ENCODE measurements at regions not wholly inside any gene's neighbourhood (a gene's known extent, or its start where the extent isn't known, plus 50 kb on each side); places are given as distances from the start of the nearest gene placed in this dataset.

GRCh38 chr3:153666991-153667740 lies 454.0 kb upstream of the ARHGEF26 start:
- TF ChIP-seq POLR2A (IDR thresholded peaks at IDR 0.05; ENCODE audit: low read depth, low read length) (no peak), POLR2AphosphoS5 (IDR thresholded peaks at IDR 0.05; ENCODE audit: low read depth, low read length) (no peak), TAF1 (IDR thresholded peaks at IDR 0.05; ENCODE audit: borderline replicate concordance, low read depth, low read length) (no peak)
